HG03039 (cell line): ENCODE measurements at regions not wholly inside any gene's neighbourhood (a gene's known extent, or its start where the extent isn't known, plus 50 kb on each side); places are given as distances from the start of the nearest gene placed in this dataset.
"Not testable (repeated sequence)": the region's sequence is repeated elsewhere in the genome, so short reads cannot be mapped to it uniquely, and the experiment has no call there.

Experiments used
- ATAC-seq: cut with Tn5 transposase; IDR thresholded peaks from one replicate; pipeline ENCODE4 v1.9.1; 2021; ENCODE audit warnings: mild to moderate bottlenecking, moderate library complexity; ENCODE audit not compliant: unreplicated experiment

DNA sequence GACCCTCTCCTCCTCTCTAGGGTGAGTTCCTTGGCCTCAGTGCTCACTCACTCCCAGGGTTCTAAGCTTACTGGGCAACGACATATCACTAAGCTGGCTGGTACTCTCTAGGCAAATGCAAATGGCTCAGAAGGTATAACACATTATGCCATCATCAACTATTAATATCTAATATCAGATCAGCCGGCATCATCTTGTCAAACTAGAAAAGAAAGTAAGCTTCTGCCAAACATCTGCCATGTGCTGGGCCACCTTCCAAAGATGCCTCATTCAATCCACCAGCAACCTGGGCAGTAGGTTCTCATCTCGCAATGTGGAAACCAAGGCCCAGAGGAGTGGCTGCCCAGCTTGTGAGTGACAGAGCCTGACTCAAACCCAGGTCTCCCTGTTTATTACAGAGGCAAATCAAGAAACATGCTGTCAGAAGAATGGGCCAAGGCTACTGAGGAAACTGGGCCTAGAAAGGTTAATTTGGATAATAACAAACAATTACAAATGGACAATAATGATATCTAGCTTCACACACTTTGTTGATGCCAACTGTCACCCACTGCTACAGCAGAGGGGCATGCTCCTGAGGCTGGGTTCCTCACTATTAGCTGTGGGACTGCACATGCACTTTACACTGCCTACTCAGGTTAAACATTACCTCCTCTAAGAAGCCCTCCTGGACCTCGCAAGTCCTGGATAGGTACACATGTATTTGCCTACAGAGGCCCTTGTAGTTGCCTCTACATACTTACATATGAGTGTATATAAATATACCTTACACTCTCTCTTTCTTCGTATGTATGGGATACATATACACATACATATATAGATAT is 183.3 kb upstream of the JUN start:
- ATAC-seq = no peak

DNA sequence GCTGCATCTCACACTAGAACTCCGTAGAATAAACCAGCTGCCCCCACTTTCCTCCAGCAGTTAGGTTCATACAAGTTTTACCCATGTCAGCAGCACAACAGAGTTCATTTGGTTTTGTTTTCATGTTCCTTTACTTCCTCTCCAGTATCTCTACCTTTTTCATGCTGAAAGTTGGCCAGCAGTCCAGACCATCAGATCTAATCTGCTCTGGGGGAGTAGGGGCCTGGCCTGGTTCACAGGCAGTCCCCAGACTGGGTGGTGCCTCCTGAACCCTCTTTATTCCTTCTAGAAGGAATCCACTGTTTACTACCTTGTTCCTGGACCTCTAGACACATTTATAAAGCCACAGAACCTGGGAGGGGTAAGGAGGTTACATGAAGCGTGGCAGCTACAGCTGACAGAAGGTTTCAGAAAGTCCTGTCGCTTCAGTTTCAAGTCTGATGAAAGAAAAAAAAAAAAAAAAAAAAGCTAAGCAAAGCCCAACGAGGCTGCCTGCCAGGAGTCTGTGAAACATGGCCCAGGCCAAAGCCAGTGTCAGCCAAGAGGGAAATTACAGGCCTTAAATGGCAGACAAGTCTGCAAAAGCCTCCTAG is 184.6 kb upstream of the JUN start:
- peak; percentile 65 for ATAC-seq

DNA sequence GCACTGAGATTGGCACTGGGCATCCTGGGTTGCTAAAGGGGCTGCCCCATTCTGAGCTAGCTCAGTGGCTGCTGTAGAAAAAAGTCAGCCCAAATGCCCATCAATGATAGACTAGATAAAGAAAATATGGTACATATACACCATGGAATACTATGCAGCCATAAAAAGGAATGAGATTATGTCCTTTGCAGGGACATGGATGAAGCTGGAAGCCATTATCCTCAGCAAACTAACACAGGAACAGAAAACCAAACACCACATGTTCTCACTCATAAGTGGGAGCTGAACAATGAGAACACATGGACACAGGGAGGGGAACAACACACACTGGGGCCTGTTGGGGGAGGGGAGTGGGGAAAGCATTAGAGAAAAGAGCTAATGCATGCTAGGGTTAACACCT is 185.3 kb upstream of the JUN start:
- ATAC-seq = not testable (repeated sequence)

DNA sequence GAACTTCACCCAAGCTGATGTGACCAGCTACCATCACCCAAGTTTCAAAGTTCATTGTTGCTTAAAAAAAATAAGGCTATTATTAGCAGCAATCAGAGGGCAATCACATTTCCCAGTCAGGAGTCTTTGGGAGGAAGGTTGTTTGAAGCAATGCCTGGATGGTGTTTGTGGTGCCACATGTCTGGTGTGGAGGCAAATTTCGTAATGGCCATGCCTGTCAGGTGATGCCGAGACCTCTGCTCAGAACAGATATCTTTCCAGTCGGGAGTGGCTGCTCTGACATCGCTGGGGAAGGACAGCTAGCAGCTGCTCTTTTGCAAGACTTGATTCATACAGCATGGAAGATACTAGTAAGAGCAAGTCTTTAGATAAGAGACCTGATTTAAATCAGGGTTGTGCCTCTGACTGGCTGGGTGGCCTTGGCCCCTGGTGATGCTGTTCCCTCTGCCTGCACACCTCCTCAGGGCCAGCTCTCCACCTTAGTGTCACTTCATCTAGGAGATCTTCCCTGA is 187.8 kb upstream of the JUN start:
- ATAC-seq = no peak

DNA sequence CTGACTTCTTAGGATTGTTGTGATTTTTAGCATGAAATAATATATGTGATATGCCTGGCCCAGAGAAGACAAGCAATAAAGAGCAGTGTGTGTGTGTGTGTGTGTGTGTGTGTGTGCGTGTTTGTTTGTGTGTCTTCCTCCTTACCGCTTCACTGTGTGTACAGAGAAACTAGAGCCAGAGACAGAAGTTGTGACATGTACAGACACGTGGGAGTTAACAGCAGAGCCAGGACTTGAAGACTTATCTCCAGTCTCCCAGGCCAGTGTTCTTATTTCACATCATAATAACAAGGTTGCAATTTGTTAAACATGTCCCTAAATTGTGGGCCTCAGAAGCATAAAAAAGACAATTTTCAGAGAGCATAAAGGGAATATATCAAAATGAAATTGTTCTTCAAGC is 192.0 kb upstream of the JUN start:
- ATAC-seq = no peak

DNA sequence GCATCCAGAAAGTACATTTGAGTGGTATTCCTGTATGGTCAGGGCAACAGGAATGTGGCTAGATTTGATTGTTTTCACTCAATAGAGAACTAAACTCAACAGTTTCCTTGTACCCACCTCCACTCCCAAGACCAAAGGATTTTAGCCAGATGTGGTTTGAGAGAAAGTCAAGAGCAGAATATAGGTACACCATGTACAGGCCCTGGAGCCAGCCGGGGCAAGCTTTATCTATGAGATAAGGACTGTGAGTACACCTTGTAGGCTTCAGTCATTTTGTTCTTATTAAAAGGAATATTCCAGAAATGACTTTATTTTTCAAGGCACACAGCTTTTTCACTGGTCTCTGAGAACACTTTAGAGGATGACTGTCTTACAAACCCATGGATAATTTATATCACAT is 192.4 kb upstream of the JUN start:
- ATAC-seq = no peak

DNA sequence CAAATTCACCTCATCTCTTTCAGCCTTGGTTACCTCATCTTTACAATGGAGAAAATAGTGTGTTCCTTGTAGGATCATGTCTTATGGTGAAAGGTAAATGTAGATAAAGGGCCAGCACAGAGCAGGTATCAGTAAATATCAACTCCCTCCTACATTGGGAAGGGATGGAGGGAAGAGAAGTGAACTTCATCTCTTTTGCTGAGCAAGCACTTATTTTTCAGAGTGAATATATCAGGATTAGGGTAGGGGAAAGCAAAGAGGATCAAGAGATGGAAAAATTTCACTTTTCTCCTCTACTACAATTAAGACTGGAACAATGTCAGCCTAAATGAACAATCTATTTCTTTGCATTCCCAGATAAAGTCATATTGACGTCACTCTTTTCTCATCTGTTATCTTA is 193.8 kb upstream of the JUN start:
- no peak for ATAC-seq

DNA sequence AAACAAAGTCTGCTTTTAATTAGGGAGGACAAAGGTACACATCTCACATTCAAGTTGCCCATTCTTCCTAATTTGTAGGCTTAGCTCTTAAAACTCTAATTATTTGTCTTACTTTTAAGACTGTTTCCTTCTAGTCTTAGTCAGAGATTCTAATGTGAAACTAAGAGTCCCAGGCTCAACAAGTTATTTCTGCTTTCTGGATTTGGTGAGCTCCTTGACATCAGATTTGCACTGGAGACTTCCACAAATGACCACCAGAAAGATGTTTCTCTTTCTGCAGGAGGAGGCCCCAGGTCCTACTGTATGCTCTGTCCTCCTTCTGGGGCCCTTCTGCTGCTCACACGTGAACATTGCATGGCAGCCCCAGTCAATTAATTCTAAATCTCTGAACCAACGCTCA is 194.2 kb upstream of the JUN start:
- no peak for ATAC-seq

DNA sequence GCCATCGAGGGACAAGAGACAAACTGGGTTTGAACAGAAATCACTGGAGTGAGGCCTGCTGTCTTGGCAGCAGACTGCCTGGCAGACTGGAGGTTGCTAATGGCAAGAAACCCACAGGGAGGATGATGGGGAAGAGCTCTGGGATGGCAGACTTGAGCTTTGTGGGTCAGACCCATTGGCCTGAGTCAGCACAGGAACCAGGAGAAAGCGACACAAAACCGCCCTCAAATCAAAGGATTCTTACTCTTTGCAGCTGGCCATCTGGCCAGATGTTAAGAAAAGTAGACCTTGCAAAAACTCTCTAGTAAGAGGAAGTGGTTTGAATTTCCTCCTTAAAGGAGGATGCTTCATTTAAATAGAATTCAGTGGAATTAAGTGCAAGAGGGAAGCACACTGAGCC is 195.2 kb upstream of the JUN start:
- ATAC-seq = no peak

DNA sequence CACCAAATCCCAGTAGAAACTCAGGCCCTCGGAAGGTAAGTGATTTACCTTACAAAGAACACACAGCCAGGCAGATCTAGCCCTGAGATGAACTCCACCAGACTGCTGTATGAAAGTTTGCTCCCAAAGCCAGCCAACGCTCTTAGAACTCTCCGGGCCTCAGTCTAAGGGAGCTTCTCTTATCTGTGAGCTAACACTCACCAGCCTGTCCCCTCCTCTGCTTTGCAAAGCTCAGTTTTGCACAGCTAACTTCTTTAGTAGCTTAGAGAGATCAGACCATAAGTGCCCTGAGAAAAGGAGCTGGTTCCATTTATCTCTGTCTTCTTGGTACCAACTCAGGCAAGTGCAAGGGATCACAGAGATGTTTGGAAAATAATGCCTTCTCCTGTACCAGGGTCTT is 195.8 kb upstream of the JUN start:
- ATAC-seq = no peak

DNA sequence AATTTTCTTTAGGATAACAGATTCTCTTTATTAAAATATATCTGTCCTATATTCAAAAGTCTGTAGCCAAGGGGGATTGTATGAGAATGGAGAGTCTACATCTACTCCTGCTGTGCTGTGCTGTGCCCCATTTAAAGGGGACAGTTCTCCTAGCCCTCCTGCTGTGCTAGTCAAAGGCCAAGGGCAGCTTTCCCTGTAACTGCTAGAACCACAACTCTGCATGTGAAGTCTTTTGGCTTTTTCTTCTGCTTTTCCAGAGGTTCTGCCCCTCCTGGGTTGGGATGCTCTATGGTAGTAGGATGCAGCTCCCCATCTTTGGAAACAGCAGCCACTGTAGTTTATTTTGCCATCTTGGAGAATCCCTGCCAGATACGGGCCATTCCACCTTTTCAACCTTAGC is 197.5 kb upstream of the JUN start:
- no peak for ATAC-seq

DNA sequence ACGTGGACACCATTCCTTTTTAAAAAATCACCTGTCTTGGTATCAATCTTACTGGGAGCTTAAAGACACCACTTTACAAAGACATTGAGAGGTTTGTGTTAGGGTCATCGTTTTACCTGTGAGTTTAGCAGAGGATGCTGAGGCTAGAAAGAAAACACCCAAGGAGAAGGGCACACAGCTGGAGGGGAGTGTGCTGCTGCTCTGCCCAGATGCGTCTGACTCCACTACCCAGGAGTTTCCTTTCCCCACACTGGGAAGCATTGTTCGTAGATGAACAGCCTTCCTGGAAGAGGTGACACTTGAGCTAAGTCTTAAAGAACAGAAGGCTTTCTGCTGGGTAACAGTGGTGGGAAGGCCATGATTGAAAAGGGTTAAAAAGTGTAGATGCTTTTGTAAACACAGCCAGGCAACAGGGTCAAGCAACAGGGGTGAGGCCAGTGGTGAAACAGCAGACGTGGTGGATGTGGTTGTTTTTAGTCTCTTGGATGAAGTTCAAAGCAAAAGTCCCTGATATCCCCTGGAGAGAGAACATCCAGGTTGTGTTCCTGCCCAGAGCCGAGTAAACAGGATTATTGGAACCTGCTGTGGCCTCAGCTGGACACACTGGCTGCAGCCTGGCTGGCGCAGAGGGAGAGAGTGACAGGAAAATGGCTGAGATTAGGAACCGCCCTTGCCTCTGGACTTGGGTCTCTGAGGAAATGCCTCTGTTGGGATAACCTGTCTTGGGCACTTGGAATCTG is 198.6 kb upstream of the JUN start:
- ATAC-seq = no peak

DNA sequence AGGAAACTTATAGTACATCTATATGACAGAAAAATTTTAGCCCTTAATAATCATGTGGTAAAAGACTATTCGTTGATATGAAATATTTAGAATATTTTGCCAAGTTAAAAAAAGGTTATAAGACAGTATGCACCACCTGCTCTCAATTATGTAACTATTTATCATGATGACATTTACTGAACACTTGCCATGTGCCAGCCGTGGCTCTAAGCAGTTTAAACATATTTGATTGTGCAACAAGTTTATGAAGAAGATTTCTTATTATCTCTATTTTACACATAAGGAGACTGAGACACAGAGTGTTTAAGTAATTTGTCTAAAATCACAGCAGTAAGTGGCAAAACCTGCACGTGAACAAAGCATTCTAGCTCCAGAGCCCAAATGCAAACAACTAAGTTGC is 199.3 kb upstream of the JUN start:
- ATAC-seq = no peak

DNA sequence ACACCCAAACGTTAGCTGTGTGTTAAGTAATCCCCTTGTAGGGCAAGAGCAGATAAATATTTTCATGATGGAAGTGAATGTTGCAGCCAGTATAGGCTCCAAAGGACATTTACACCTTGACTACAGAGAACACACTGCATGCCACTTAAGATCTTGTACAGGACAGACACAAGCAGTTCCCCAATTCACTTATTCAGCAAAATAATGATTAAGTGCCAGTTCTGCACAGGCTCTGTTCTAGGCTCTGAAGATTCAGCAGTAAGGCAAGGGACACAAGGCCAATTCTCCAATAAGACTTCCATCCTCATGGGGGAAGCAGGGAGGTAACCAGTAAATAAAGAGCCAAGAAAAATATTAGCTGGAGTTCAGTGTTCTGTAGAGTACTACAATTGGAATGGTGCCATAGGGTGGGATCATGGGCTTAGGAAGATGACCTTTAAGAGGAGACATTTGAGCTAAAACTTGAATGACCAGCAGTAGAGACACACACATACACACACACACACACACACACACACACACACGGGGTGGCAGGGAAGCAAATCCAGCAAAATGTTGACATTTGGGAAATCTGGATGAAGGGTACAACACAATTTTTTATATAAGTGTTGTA is 199.9 kb upstream of the JUN start:
- no peak for ATAC-seq

DNA sequence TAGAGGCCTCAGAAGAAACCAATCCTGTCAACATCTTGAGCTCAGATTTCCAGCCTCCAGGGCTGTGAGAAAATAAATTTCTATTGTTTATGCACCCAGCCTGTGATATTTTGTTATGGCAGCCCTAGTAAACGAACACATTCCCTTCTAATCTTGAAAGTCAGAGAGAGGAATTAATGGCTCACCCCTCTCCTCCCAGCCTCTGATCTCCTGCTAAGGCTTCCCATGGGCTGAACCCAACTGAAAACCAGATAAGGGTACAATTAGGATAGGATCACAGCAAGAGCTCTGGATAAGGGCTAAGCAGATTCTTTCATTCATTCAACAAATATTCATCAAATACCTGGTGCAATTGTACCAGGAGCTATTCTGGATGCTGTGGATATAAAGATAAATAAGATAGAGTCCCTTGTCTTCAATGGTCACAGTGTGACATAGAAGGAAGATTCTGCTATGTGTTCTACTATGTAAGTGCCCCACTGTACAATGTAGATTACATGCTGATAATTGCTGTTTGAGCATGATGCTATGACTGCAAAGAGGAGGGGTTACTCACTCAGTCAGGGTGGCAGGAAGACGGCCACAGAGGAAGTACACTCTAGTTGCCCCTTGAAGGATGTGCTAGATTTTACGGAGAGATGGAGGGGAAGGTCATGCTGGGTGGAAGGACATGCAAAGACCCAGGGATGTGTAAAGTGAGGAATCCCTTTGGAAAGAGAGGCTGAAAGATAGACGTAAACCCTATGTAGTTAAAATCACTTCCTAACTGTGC is 203.3 kb upstream of the JUN start:
- ATAC-seq = no peak

DNA sequence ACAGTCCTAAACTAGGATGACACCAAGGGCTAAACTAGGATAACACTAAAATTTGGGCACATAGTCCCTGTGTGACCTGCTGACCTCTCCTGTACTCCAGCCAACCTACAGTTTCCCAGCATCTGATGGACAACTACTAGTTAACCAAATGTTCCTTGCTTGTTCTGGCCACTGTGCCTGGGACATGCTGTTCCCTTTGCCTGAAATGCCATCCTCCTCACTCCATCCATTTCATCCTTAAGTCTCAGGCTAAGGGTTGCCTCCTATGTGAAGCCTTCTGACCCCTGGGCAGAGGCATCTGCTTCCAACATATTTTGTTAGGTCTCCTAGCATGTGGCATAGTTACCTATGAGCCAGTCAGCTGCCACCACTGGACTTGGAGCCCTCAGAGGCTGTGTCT is 204.9 kb upstream of the JUN start:
- ATAC-seq = no peak

DNA sequence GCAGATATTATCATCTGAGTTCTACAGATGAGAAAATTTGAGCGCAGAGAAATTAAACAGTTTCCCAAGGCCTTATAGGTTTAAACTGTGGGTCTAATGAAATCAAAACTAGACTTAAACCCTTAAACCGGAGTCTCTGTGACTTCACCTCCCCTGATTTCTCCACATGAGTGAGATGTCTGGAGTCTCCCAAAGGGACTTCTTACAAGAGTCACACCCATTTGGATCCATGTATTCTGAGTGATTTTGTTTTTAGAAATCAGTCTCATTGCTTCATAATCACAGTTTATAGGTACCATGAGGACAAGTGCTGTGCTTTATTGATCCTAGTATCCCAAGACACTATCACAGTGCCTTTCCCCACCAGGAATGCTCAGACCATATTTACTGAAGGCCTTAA is 206.0 kb upstream of the JUN start:
- no peak for ATAC-seq

DNA sequence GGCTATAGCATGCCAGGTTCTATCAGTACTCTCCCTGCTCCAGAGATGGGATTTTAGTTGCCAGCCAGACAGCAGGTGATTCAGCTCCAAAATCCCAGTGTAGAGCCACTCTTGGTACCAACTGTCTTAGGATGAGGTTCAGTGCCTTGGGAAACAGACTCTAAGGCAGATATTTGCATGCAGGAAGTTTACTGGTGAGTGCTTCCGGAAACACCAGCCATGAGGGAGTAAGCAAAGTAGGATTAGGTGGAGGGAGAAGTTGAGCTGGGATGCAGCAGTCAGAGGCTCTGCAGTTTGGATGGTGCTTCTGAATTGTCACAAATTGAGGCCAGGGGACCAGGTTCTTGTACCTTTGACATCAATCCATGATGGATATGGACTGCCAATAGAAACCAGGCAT is 207.5 kb upstream of the JUN start:
- no peak for ATAC-seq

DNA sequence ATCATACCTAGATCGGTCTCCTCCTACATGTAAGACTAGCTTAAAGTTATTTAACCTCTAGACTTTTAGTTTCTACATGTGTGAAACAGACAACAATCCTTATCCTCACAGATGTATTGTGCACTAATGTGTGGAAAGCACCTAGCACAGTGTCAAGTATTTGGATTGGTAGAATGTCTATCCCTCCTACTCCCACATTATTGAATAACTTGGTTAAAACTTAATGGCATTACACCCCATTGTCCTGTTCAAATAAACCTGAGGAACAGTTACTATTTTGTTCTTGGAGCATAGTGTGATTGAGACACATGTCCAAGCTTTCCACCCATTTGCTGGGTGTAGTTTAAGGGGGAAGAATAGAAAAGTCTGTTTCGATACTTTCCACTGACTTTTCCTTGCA is 208.8 kb upstream of the JUN start:
- ATAC-seq = no peak

DNA sequence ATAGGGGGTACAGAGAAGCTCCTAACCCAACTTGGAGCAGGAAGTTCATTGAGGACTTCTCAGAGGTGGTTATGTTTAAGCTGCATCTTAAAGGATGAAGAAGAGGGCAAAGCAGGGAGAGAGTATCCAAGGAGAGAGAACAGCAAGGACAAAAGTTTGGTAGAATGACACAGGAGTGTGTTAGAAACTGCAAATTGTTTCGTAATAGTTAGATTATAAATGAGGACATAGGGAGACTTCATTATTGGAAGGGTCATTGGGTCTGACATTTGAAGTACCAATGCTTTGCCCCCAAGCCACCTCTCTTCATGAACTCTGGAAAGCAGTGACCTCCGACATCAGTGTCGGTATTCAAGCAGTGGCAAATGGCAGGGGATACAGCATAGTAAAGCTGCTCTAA is 209.6 kb upstream of the JUN start:
- no peak for ATAC-seq

DNA sequence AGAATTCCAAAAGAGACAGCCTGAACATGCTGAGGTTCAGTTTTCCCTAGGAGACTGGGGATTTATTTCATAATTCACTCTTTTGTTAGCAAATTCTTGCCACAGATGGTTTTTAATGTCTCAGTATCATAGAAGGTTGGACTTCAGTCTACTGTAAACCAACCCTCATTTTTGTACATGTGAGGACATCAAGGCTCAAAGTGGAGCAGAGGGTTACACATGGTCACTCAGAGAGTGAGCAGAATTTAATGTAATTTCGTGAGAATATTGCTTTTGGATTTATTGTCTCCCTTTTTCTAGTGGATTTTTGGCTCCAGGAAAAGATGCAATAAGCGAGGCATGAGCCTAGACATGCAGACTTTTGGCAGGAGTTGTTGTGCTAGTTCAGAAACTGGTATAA is 210.8 kb upstream of the JUN start:
- ATAC-seq = no peak
